ENCODE measurements at regions not wholly inside any gene's neighbourhood (a gene's known extent, or its start where the extent isn't known, plus 50 kb on each side); places are given as distances from the start of the nearest gene placed in this dataset.

DNA sequence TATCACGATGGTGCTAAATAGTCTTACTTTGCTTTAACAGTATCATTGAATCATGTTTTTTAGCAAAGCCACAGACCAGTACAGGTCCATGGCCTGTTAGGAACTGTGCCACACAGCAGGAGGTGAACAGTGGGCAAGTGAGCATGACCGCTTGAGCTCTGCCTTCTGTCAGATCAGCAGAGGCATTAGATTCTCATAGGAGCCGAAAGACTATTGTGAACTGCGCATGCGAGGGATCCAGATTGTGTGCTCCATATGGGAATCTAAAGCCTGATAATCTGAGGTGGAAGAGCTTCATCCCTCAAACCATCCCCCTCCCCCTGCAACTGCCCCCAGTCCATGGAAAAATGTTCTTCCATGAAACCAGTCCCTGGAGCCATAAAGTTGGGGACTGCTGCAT is 102.3 kb upstream of the OSR1 start:
- POLR2A ChIA-PET = no interaction called here
- H3K27me3 ChIP-seq (replicated peaks in 1 of 2; ENCODE audit: control insufficient read depth in 2 of 2, insufficient read depth in 2 of 2, low read length in 1 of 2) = no peaks in the 10 kb centered on the region; a peak in 1 of 4 replicates
- no peak overlapping the region for H3K4me2 ChIP-seq (ENCODE audit: control insufficient read depth, insufficient read depth)
- DNase-seq (ENCODE audit: low read depth, low spot score) (no peak), ATAC-seq (no peak), FAIRE-seq (no peak)
- no peaks in the 10 kb centered on the region for H3K9me3 ChIP-seq (replicated peaks; ENCODE audit: control insufficient read depth, insufficient read depth, low read length)
- no peaks in the 10 kb centered on the region for H3K36me3 ChIP-seq (ENCODE audit: control insufficient read depth in 2 of 2, insufficient read depth in 2 of 2, low read length in 1 of 2)
- in situ Hi-C loops (cut with MboI) (no loop called here), intact Hi-C loops (cut with micrococcal nuclease; ENCODE audit: unreplicated experiment) (no loop called here)
- no peaks in the 10 kb centered on the region for H4K20me1 ChIP-seq (ENCODE audit: control insufficient read depth, insufficient read depth)
- no peak overlapping the region for H3K9ac ChIP-seq (ENCODE audit: control insufficient read depth, insufficient read depth, low read length)
- CTCF ChIA-PET = no interaction called here
- SMC1A ChIA-PET (ENCODE audit: uncharacterized antibody, unreplicated experiment) = no interaction called here
- no peak overlapping the region for H2AFZ ChIP-seq (ENCODE audit: control insufficient read depth, low read depth, low read length)
- H3K27ac ChIP-seq (ENCODE audit: control insufficient read depth, insufficient read depth) = no peak overlapping the region
- no peaks in the 10 kb centered on the region for H3K79me2 ChIP-seq (ENCODE audit: control insufficient read depth, insufficient read depth, low read length)
- WGBS (ENCODE audit: insufficient coverage, insufficient replicate concordance, low lambda C conversion rate, missing lambda C conversion rate) = 68% methylated on average over 5 of the region's 5 CpGs
- H3K4me3 ChIP-seq = no peak overlapping the region
- BruUV-seq (replicated peaks) = no TSS peak
- H3K4me1 ChIP-seq (ENCODE audit: control insufficient read depth, insufficient read depth, low read length) = no peaks in the 10 kb centered on the region
- RAD21 ChIA-PET (ENCODE audit: unreplicated experiment) = no interaction called here
- no peak for TF ChIP-seq ZZZ3 (IDR thresholded peaks at IDR 0.05; ENCODE audit: control insufficient read depth, insufficient read length, low read depth)
- no peak for TF ChIP-seq STAT1 (conservative IDR thresholded peaks at IDR 0.05)

DNA sequence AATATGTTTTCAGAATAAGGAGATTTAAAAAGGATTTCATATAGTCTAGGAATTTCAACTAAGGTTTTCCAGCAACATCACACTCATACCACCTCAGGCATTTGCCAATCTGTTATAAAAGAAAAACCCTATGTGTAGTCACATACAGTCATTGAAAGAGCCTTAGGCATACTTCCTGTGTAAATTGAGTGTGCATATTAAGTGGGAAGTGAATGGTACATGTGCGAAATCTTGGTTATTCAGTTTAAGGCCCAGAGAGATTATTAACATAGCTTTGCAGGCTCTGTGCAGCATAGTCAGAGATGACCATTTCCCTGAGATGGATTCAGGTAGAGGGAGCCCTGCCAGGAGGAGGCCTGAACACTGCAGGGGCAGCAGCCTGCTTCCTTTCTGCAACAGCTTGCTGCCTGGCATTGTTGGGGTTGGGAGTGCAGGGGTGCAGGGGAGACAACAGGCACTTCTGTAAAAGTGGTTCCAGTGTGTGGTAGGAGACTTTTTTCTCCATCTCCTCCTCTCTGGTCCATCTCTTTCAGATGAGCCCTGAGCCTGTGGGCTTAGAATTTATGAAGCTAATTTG is 100.1 kb upstream of the OSR1 start:
- CTCF ChIA-PET = no interaction called here
- RAD21 ChIA-PET (ENCODE audit: unreplicated experiment) = no interaction called here
- no peak overlapping the region for H3K4me3 ChIP-seq
- no peak overlapping the region for H3K27ac ChIP-seq (ENCODE audit: control insufficient read depth, insufficient read depth)
- no peaks in the 10 kb centered on the region for H4K20me1 ChIP-seq (ENCODE audit: control insufficient read depth, insufficient read depth)
- in situ Hi-C loops (cut with MboI) (no loop called here), intact Hi-C loops (cut with micrococcal nuclease; ENCODE audit: unreplicated experiment) (no loop called here)
- no peak overlapping the region for H2AFZ ChIP-seq (ENCODE audit: control insufficient read depth, low read depth, low read length)
- no peaks in the 10 kb centered on the region for H3K4me1 ChIP-seq (ENCODE audit: control insufficient read depth, insufficient read depth, low read length)
- WGBS (ENCODE audit: insufficient coverage, insufficient replicate concordance, low lambda C conversion rate, missing lambda C conversion rate) = 33% methylated on average over 1 of the region's 1 CpG
- no peaks in the 10 kb centered on the region for H3K79me2 ChIP-seq (ENCODE audit: control insufficient read depth, insufficient read depth, low read length)
- SMC1A ChIA-PET (ENCODE audit: uncharacterized antibody, unreplicated experiment) = no interaction called here
- FAIRE-seq (no peak), ATAC-seq (no peak), DNase-seq (ENCODE audit: low read depth, low spot score) (no peak)
- no peaks in the 10 kb centered on the region for H3K36me3 ChIP-seq (ENCODE audit: control insufficient read depth in 2 of 2, insufficient read depth in 2 of 2, low read length in 1 of 2)
- BruUV-seq (replicated peaks) = no TSS peak
- H3K9ac ChIP-seq (ENCODE audit: control insufficient read depth, insufficient read depth, low read length) = no peak overlapping the region
- no peak overlapping the region for H3K4me2 ChIP-seq (ENCODE audit: control insufficient read depth, insufficient read depth)
- no peaks in the 10 kb centered on the region; the same call in 2 of the 3 replicates for H3K9me3 ChIP-seq (replicated peaks; ENCODE audit: control insufficient read depth, insufficient read depth, low read length)
- H3K27me3 ChIP-seq (replicated peaks in 1 of 2; ENCODE audit: control insufficient read depth in 2 of 2, insufficient read depth in 2 of 2, low read length in 1 of 2) = no peaks in the 10 kb centered on the region; a peak in 1 of 4 replicates
- POLR2A ChIA-PET = no interaction called here
- TF ChIP-seq RB1 (IDR thresholded peaks at IDR 0.05; ENCODE audit: borderline replicate concordance) = no peak
- TF ChIP-seq WRNIP1 (IDR thresholded peaks at IDR 0.05; ENCODE audit: borderline replicate concordance, low read depth, low read length) = no peak
- no peak for TF ChIP-seq LARP7 (IDR thresholded peaks at IDR 0.05)
- TF ChIP-seq SRF (IDR thresholded peaks at IDR 0.05; ENCODE audit: low read depth in 2 of 2, low read length in 2 of 2) = no peak
- TF ChIP-seq, protein P1, sequence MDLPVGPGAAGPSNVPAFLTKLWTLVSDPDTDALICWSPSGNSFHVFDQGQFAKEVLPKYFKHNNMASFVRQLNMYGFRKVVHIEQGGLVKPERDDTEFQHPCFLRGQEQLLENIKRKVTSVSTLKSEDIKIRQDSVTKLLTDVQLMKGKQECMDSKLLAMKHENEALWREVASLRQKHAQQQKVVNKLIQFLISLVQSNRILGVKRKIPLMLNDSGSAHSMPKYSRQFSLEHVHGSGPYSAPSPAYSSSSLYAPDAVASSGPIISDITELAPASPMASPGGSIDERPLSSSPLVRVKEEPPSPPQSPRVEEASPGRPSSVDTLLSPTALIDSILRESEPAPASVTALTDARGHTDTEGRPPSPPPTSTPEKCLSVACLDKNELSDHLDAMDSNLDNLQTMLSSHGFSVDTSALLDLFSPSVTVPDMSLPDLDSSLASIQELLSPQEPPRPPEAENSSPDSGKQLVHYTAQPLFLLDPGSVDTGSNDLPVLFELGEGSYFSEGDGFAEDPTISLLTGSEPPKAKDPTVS (IDR thresholded peaks at IDR 0.05; ENCODE audit: low read depth, low read length) = no peak
- TF ChIP-seq, protein P2, sequence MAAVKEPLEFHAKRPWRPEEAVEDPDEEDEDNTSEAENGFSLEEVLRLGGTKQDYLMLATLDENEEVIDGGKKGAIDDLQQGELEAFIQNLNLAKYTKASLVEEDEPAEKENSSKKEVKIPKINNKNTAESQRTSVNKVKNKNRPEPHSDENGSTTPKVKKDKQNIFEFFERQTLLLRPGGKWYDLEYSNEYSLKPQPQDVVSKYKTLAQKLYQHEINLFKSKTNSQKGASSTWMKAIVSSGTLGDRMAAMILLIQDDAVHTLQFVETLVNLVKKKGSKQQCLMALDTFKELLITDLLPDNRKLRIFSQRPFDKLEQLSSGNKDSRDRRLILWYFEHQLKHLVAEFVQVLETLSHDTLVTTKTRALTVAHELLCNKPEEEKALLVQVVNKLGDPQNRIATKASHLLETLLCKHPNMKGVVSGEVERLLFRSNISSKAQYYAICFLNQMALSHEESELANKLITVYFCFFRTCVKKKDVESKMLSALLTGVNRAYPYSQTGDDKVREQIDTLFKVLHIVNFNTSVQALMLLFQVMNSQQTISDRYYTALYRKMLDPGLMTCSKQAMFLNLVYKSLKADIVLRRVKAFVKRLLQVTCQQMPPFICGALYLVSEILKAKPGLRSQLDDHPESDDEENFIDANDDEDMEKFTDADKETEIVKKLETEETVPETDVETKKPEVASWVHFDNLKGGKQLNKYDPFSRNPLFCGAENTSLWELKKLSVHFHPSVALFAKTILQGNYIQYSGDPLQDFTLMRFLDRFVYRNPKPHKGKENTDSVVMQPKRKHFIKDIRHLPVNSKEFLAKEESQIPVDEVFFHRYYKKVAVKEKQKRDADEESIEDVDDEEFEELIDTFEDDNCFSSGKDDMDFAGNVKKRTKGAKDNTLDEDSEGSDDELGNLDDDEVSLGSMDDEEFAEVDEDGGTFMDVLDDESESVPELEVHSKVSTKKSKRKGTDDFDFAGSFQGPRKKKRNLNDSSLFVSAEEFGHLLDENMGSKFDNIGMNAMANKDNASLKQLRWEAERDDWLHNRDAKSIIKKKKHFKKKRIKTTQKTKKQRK (IDR thresholded peaks at IDR 0.05; ENCODE audit: low read depth, low read length) = no peak
- TF ChIP-seq, protein P3, sequence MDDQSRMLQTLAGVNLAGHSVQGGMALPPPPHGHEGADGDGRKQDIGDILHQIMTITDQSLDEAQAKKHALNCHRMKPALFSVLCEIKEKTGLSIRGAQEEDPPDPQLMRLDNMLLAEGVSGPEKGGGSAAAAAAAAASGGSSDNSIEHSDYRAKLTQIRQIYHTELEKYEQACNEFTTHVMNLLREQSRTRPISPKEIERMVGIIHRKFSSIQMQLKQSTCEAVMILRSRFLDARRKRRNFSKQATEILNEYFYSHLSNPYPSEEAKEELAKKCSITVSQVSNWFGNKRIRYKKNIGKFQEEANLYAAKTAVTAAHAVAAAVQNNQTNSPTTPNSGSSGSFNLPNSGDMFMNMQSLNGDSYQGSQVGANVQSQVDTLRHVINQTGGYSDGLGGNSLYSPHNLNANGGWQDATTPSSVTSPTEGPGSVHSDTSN (IDR thresholded peaks at IDR 0.05; ENCODE audit: insufficient replicate concordance, low read depth, low read length) = no peak

Measured in GM12878 (cell line).